Right lobe of liver (tissue), 4 donors: ENCODE measurements at regions not wholly inside any gene's neighbourhood (a gene's known extent, or its start where the extent isn't known, plus 50 kb on each side); places are given as distances from the start of the nearest gene placed in this dataset.

Experiments used
- CTCF ChIP-seq, 4 donors: fragments of 200-600 bp in 3 of 4; fragments of 450-650 bp in 1 of 4; IDR thresholded peaks; one replicate each; pipeline versions ENCODE4 v1.5.1 to v1.8.0; 2016 to 2022; ENCODE audit warnings: antibody characterized with exemption in 4 of 4, mild to moderate bottlenecking in 2 of 4
- POLR2A ChIP-seq: fragments of 450-650 bp; IDR thresholded peaks from one replicate; pipeline ENCODE4 v1.6.1; 2017; ENCODE audit warnings: antibody characterized with exemption, mild to moderate bottlenecking
- donor health status: DM: no; HTN: no; CAD: no.
- donor health status: DM: no; HTN: no; CAD: no.
- donor health status: DM: no; HTN: yes; CAD: no.

- TF ChIP-seq CTCF (IDR thresholded peaks at IDR 0.05) (no peak), POLR2A (no peak)
These were observed 196.5 kb upstream of the STK26 start for GRCh38 chrX:131826572-131826971.
